HL-60 (cell line): ENCODE measurements at regions not wholly inside any gene's neighbourhood (a gene's known extent, or its start where the extent isn't known, plus 50 kb on each side); places are given as distances from the start of the nearest gene placed in this dataset.

Experiments
- DNase-seq, 2 experiments: peaks; one replicate each; pipeline ENCODE4 v3.0.0-alpha.2; 2010 to 2020; ENCODE audit warnings: low read depth in 1 of 2, low spot score in 1 of 2
- H3K27ac ChIP-seq: fragments of 250-450 bp; sonication (Bioruptor Pico); replicated peaks from 2 replicates; pipeline ENCODE4 v1.5.1; 2020; ENCODE audit warnings: mild to moderate bottlenecking, moderate library complexity
- H3K27me3 ChIP-seq: fragments of 250-450 bp; sonication (Bioruptor Pico); 2 replicates; pipeline ENCODE4 v1.5.1; 2021; ENCODE audit warnings: mild to moderate bottlenecking, moderate library complexity; ENCODE audit not compliant: insufficient read depth, poor library complexity, severe bottlenecking
- H3K4me3 ChIP-seq: replicated peaks from 2 replicates; pipeline ENCODE4 v1.5.1; 2011; ENCODE audit warnings: mild to moderate bottlenecking, control low read depth, low read length; ENCODE audit not compliant: insufficient read depth
- CTCF ChIP-seq: IDR thresholded peaks from one replicate; pipeline ENCODE4 v1.5.1; 2011; ENCODE audit warnings: low read length, control low read depth, inconsistent platforms; ENCODE audit not compliant: insufficient read depth
- GABPA ChIP-seq: IDR thresholded peaks from 2 replicates; pipeline ENCODE4 v1.6.1; 2012; ENCODE audit warnings: low read depth
- POLR2AphosphoS5 ChIP-seq: IDR thresholded peaks from 2 replicates; pipeline ENCODE4 v1.6.1; 2012; ENCODE audit warnings: low read depth
- REST ChIP-seq: IDR thresholded peaks from 2 replicates; pipeline ENCODE4 v1.6.1; 2012; ENCODE audit warnings: low read depth; ENCODE audit not compliant: insufficient replicate concordance
- SPI1 ChIP-seq: IDR thresholded peaks from 2 replicates; pipeline ENCODE4 v1.6.1; 2012; ENCODE audit warnings: low read depth, mild to moderate bottlenecking, borderline replicate concordance

GRCh38 chr3:135495891-135496290 is 469.6 kb upstream of the PPP2R3A start:
- TF ChIP-seq SPI1 = no peak
- Histone ChIP-seq H3K27ac (no peak overlapping the region), H3K4me3 (no peak overlapping the region), H3K27me3 (peaks cover 5% of the 10 kb centered on the region)
- DNase-seq = no peak

GRCh38 chr3:135497979-135498378 is 467.5 kb upstream of the PPP2R3A start:
- peaks cover 8% of the 10 kb centered on the region for H3K27me3 ChIP-seq
- no peak overlapping the region for H3K27ac ChIP-seq
- no peak overlapping the region for H3K4me3 ChIP-seq
- no peak for DNase-seq
- no peak for TF ChIP-seq REST
- no peak for TF ChIP-seq SPI1

- DNase-seq = no peak
- no peak overlapping the region for H3K4me3 ChIP-seq
- no peak overlapping the region for H3K27ac ChIP-seq
- TF ChIP-seq POLR2AphosphoS5 (no peak), SPI1 (no peak), REST (no peak), CTCF (no peak), GABPA (no peak)
- peaks cover 8% of the 10 kb centered on the region for H3K27me3 ChIP-seq
Observed at GRCh38 chr3:135499426-135499825, 466.1 kb upstream of the PPP2R3A start.

- H3K27ac ChIP-seq = no peak overlapping the region
- no peak for DNase-seq
- H3K27me3 ChIP-seq = peaks cover 8% of the 10 kb centered on the region
- no peak overlapping the region for H3K4me3 ChIP-seq
- TF ChIP-seq POLR2AphosphoS5 = no peak
- TF ChIP-seq CTCF = no peak
- TF ChIP-seq REST = no peak
- TF ChIP-seq GABPA = no peak
- no peak for TF ChIP-seq SPI1
Observed at GRCh38 chr3:135500034-135500433, 465.5 kb upstream of the PPP2R3A start.
